Mesenchymal stem cell (in vitro differentiated cells and primary cell): ENCODE measurements at regions not wholly inside any gene's neighbourhood (a gene's known extent, or its start where the extent isn't known, plus 50 kb on each side); places are given as distances from the start of the nearest gene placed in this dataset.

ENCODE experiments used
- DNase-seq: peaks from one replicate; pipeline ENCODE4 v3.0.0-alpha.2; 2013
- H2AFZ ChIP-seq: one replicate; pipeline ENCODE4 v1.6.1; 2013; ENCODE audit warnings: low read depth, mild to moderate bottlenecking, control low read depth, inconsistent platforms, low read length, moderate library complexity
- H2AK5ac ChIP-seq: 2 replicates; pipeline ENCODE4 v1.6.1; 2013; ENCODE audit warnings: low read length, moderate library complexity, mild to moderate bottlenecking, inconsistent platforms; ENCODE audit not compliant: severe bottlenecking
- H2BK120ac ChIP-seq: one replicate; pipeline ENCODE4 v1.6.1; 2013; ENCODE audit warnings: low read depth, mild to moderate bottlenecking, inconsistent platforms, low read length, moderate library complexity
- H2BK12ac ChIP-seq, 2 experiments: one replicate each; pipeline ENCODE4 v1.6.1; 2013; ENCODE audit warnings: inconsistent platforms in 2 of 2, low read length in 2 of 2, mild to moderate bottlenecking in 2 of 2, moderate library complexity in 2 of 2, control low read depth in 1 of 2
- H2BK15ac ChIP-seq: one replicate; pipeline ENCODE4 v1.6.1; 2013; ENCODE audit warnings: mild to moderate bottlenecking, low read depth, inconsistent platforms; ENCODE audit not compliant: poor library complexity, severe bottlenecking
- H2BK5ac ChIP-seq: 2 replicates; pipeline ENCODE4 v1.6.1; 2013; ENCODE audit warnings: low read depth, mild to moderate bottlenecking, low read length, control low read depth, inconsistent platforms; ENCODE audit not compliant: poor library complexity, severe bottlenecking
- H3K14ac ChIP-seq, 2 experiments: one replicate each; pipeline ENCODE4 v1.6.1; 2013; ENCODE audit warnings: inconsistent platforms in 2 of 2, low read length in 2 of 2, control low read depth in 1 of 2, mild to moderate bottlenecking in 1 of 2, moderate library complexity in 1 of 2
- H3K18ac ChIP-seq, 2 experiments: one replicate each; pipeline ENCODE4 v1.6.1; 2013; ENCODE audit warnings: inconsistent platforms in 2 of 2, low read length in 2 of 2, control low read depth in 1 of 2, low read depth in 1 of 2, mild to moderate bottlenecking in 1 of 2
- H3K23ac ChIP-seq, 2 experiments: one replicate each; pipeline ENCODE4 v1.6.1; 2013; ENCODE audit warnings: inconsistent platforms in 2 of 2, low read length in 2 of 2, mild to moderate bottlenecking in 2 of 2, moderate library complexity in 2 of 2, control low read depth in 1 of 2
- H3K27ac ChIP-seq: 2 replicates; pipeline ENCODE4 v1.5.1; 2013; ENCODE audit warnings: mild to moderate bottlenecking, moderate library complexity, low read length, control low read depth, inconsistent platforms; ENCODE audit not compliant: poor library complexity, severe bottlenecking
- H3K27me3 ChIP-seq, 2 experiments: 2 replicates each; pipeline versions ENCODE4 v1.6.1 to v1.7.0; 2013; ENCODE audit warnings: low read length in 2 of 2, mild to moderate bottlenecking in 2 of 2, moderate library complexity in 2 of 2, control low read depth in 1 of 2, inconsistent platforms in 1 of 2; ENCODE audit not compliant: control insufficient read depth in 1 of 2, insufficient read depth in 1 of 2
- H3K36me3 ChIP-seq, 2 experiments: 2 replicates each; pipeline versions ENCODE4 v1.6.1 to v1.7.0; 2013; ENCODE audit warnings: low read length in 2 of 2, control low read depth in 1 of 2, inconsistent platforms in 1 of 2, low read depth in 1 of 2, mild to moderate bottlenecking in 1 of 2; ENCODE audit not compliant: insufficient read depth in 2 of 2, control insufficient read depth in 1 of 2
- H3K4ac ChIP-seq, 2 experiments: one replicate each; pipeline ENCODE4 v1.6.1; 2013; ENCODE audit warnings: inconsistent platforms in 2 of 2, low read length in 2 of 2, mild to moderate bottlenecking in 2 of 2, moderate library complexity in 2 of 2, control low read depth in 1 of 2, low read depth in 1 of 2
- H3K4me1 ChIP-seq: 2 replicates; pipeline ENCODE4 v1.6.1; 2013; ENCODE audit warnings: low read depth, low read length, control low read depth; ENCODE audit not compliant: control insufficient read depth, insufficient read depth
- H3K4me2 ChIP-seq: 2 replicates; pipeline ENCODE4 v1.6.1; 2013; ENCODE audit warnings: low read length, mild to moderate bottlenecking, inconsistent platforms; ENCODE audit not compliant: poor library complexity, severe bottlenecking
- H3K4me3 ChIP-seq, 2 experiments: 2 replicates each; pipeline versions ENCODE4 v1.5.1 to v1.7.0; 2013; ENCODE audit warnings: low read length in 2 of 2, mild to moderate bottlenecking in 2 of 2, control low read depth in 1 of 2, low read depth in 1 of 2; ENCODE audit not compliant: insufficient read depth in 1 of 2
- H3K79me1 ChIP-seq: replicated peaks from 2 replicates; pipeline ENCODE4 v1.6.1; 2013; ENCODE audit warnings: mild to moderate bottlenecking, control low read depth, low read length, inconsistent platforms; ENCODE audit not compliant: poor library complexity, severe bottlenecking
- H3K9ac ChIP-seq: 2 replicates; pipeline ENCODE4 v1.7.0; 2013; ENCODE audit warnings: mild to moderate bottlenecking, low read length, moderate library complexity
- H3K9me3 ChIP-seq: 2 replicates; pipeline ENCODE4 v1.7.0; 2013; ENCODE audit warnings: mild to moderate bottlenecking, low read length; ENCODE audit not compliant: control insufficient read depth
- H4K8ac ChIP-seq: one replicate; pipeline ENCODE4 v1.6.1; 2013; ENCODE audit warnings: inconsistent platforms, mild to moderate bottlenecking, low read length, moderate library complexity
- H4K91ac ChIP-seq: one replicate; pipeline ENCODE4 v1.6.1; 2013; ENCODE audit warnings: mild to moderate bottlenecking, low read length, inconsistent platforms
- WGBS: methylation state at CpG from one replicate; pipeline ENCODE4 v1.1.7; 2013; ENCODE audit warnings: mixed read lengths; 5-methylcytosine and 5-hydroxymethylcytosine counted together

GRCh38 chr4:56286763-56287162, 100.5 kb downstream of the AASDH start:
- DNase-seq: no peak
- no peak overlapping the region for H3K27ac ChIP-seq
- H3K4ac ChIP-seq: no peak overlapping the region
- H3K4me1 ChIP-seq: no peaks in the 10 kb centered on the region
- H2BK120ac ChIP-seq: no peak overlapping the region
- H3K9me3 ChIP-seq: no peaks in the 10 kb centered on the region
- H4K91ac ChIP-seq: no peak overlapping the region
- H3K36me3 ChIP-seq: no peaks in the 10 kb centered on the region
- no peak overlapping the region for H4K8ac ChIP-seq
- WGBS: 95% methylated on average over 4 of the region's 5 CpGs
- no peak overlapping the region for H2AFZ ChIP-seq
- H3K9ac ChIP-seq: no peak overlapping the region
- no peaks in the 10 kb centered on the region for H3K79me1 ChIP-seq
- no peaks in the 10 kb centered on the region for H3K27me3 ChIP-seq
- no peak overlapping the region for H3K4me3 ChIP-seq
- H3K23ac ChIP-seq: no peak overlapping the region
- no peak overlapping the region for H2BK15ac ChIP-seq
- H3K18ac ChIP-seq: no peak overlapping the region
- H2AK5ac ChIP-seq: no peak overlapping the region
- no peak overlapping the region for H3K14ac ChIP-seq
- H2BK5ac ChIP-seq: no peak overlapping the region
- no peak overlapping the region for H3K4me2 ChIP-seq
- H2BK12ac ChIP-seq: no peak overlapping the region

GRCh38 chr4:56283375-56283774, 103.9 kb downstream of the AASDH start:
- 100% methylated on average over 2 of the region's 2 CpGs for WGBS
- no peaks in the 10 kb centered on the region for H3K79me1 ChIP-seq

GRCh38 chr4:56282004-56282403, 105.3 kb downstream of the AASDH start:
- H3K23ac ChIP-seq: no peak overlapping the region
- H3K18ac ChIP-seq: no peak overlapping the region
- no peak overlapping the region for H3K4ac ChIP-seq
- no peak overlapping the region for H3K27ac ChIP-seq
- H4K8ac ChIP-seq: no peak overlapping the region
- no peak overlapping the region for H3K4me2 ChIP-seq
- no peaks in the 10 kb centered on the region for H3K4me1 ChIP-seq
- H3K36me3 ChIP-seq: no peaks in the 10 kb centered on the region
- H2BK5ac ChIP-seq: no peak overlapping the region
- no peak overlapping the region for H2AFZ ChIP-seq
- no peak overlapping the region for H2AK5ac ChIP-seq
- no CpG with 5 or more reads among the region's 2 CpGs for WGBS
- H3K27me3 ChIP-seq: no peaks in the 10 kb centered on the region
- H2BK12ac ChIP-seq: no peak overlapping the region
- no peak overlapping the region for H3K14ac ChIP-seq
- H2BK120ac ChIP-seq: no peak overlapping the region
- no peaks in the 10 kb centered on the region for H3K79me1 ChIP-seq
- H4K91ac ChIP-seq: no peak overlapping the region
- no peak overlapping the region for H2BK15ac ChIP-seq
- H3K9ac ChIP-seq: no peak overlapping the region
- H3K9me3 ChIP-seq: no peaks in the 10 kb centered on the region
- DNase-seq: no peak
- H3K4me3 ChIP-seq: no peak overlapping the region

More at GRCh38 chr4:56283375-56283774, 103.9 kb downstream of the AASDH start:
- DNase-seq: no peak
- Histone ChIP-seq H3K36me3 (no peaks in the 10 kb centered on the region), H3K4me2 (no peak overlapping the region), H2BK15ac (no peak overlapping the region), H2BK120ac (no peak overlapping the region), H3K14ac (peak overlapping the region in 1 of 2 experiments; percentile 2), H3K23ac (no peak overlapping the region), H4K8ac (no peak overlapping the region), H2AFZ (no peak overlapping the region), H4K91ac (no peak overlapping the region), H3K4me1 (no peaks in the 10 kb centered on the region), H3K9ac (no peak overlapping the region), H3K9me3 (no peaks in the 10 kb centered on the region), H3K18ac (no peak overlapping the region), H3K27ac (no peak overlapping the region), H2AK5ac (no peak overlapping the region), H2BK5ac (no peak overlapping the region), H2BK12ac (peak overlapping the region in 1 of 2 experiments; percentile 42), H3K4ac (no peak overlapping the region), H3K4me3 (no peak overlapping the region), H3K27me3 (no peaks in the 10 kb centered on the region)

- no peak overlapping the region for H3K9ac ChIP-seq
- peaks cover 0 to 13% of the 10 kb centered on the region in 2 experiments for H3K27me3 ChIP-seq
- no peak overlapping the region for H3K4me2 ChIP-seq
- H3K27ac ChIP-seq: no peak overlapping the region
- no peaks in the 10 kb centered on the region for H3K79me1 ChIP-seq
- H3K4me1 ChIP-seq: no peaks in the 10 kb centered on the region
- no peak for DNase-seq
- H3K4ac ChIP-seq: no peak overlapping the region
- H4K8ac ChIP-seq: no peak overlapping the region
- no peaks in the 10 kb centered on the region for H3K9me3 ChIP-seq
- no peak overlapping the region for H2AK5ac ChIP-seq
- no peak overlapping the region for H2BK5ac ChIP-seq
- H3K23ac ChIP-seq: no peak overlapping the region
- no peak overlapping the region for H4K91ac ChIP-seq
- H2AFZ ChIP-seq: no peak overlapping the region
- no peak overlapping the region for H2BK15ac ChIP-seq
- H3K4me3 ChIP-seq: no peak overlapping the region
- no peaks in the 10 kb centered on the region for H3K36me3 ChIP-seq
- no peak overlapping the region for H3K18ac ChIP-seq
- H3K14ac ChIP-seq: no peak overlapping the region
- H2BK12ac ChIP-seq: no peak overlapping the region
- no peak overlapping the region for H2BK120ac ChIP-seq
Observed at GRCh38 chr4:56276547-56276946, 110.7 kb downstream of the AASDH start.
